GM12878 (cell line): ENCODE measurements at regions not wholly inside any gene's neighbourhood (a gene's known extent, or its start where the extent isn't known, plus 50 kb on each side); places are given as distances from the start of the nearest gene placed in this dataset.

ENCODE experiments used
- ATAC-seq: fragments of 200-7000 bp; cut with Tn5 transposase; 3 replicates; pipeline ENCODE4 v1.9.1; 2020; ENCODE audit warnings: mild to moderate bottlenecking, moderate library complexity
- BruUV-seq: library from RNA; stranded (reverse); fragments of 400-500 nt; replicated peaks from 2 replicates; lab custom pipeline; 2021; lab: Mats Ljungman, UMichigan
- CTCF ChIA-PET: fragments of 300-600 bp; sonication (Branson Sonifier 250); formaldehyde crosslinking; extraction: SDS; loops from one replicate; lab custom pipeline; 2021; ENCODE audit warnings: inconsistent platforms; lab: Yijun Ruan, JAX
- POLR2A ChIA-PET: fragments of 350-600 bp; formaldehyde crosslinking; extraction: SDS; loops from one replicate; lab custom pipeline; 2021; ENCODE audit warnings: inconsistent platforms; lab: Charles Lee
- RAD21 ChIA-PET: fragments of 300-600 bp; sonication (Branson Sonifier 250); formaldehyde crosslinking; loops from one replicate; lab custom pipeline; 2023; ENCODE audit warnings: antibody characterized with exemption; ENCODE audit not compliant: unreplicated experiment; lab: Charles Lee
- SMC1A ChIA-PET: fragments of 300-600 bp; sonication (Branson Sonifier 250); formaldehyde crosslinking; loops from one replicate; lab custom pipeline; 2023; ENCODE audit not compliant: unreplicated experiment, uncharacterized antibody; lab: Charles Lee
- DNase-seq: peaks from one replicate; pipeline ENCODE4 v3.0.0-alpha.2; 2011; ENCODE audit warnings: low read depth, low spot score
- FAIRE-seq: peaks from 3 replicates; lab custom pipeline; 2011; peaks lifted over from hg19 to GRCh38; lab: Jason Lieb, UNC
- H2AFZ ChIP-seq: 2 replicates; pipeline ENCODE4 v1.6.0; 2011; ENCODE audit warnings: low read depth, low read length, control low read depth; ENCODE audit not compliant: control insufficient read depth
- H3K27ac ChIP-seq: 2 replicates; pipeline ENCODE4 v1.5.1; 2011; ENCODE audit warnings: control low read depth; ENCODE audit not compliant: control insufficient read depth, insufficient read depth
- H3K27me3 ChIP-seq, 2 experiments: replicated peaks in 1 of 2; 2 replicates each; pipeline versions ENCODE4 v1.6.0 to v1.6.1; 2011; ENCODE audit warnings: low read length in 1 of 2; ENCODE audit not compliant: control insufficient read depth in 2 of 2, insufficient read depth in 2 of 2
- H3K36me3 ChIP-seq, 2 experiments: 2 replicates each; pipeline ENCODE4 v1.5.1; 2011; ENCODE audit warnings: low read length in 1 of 2; ENCODE audit not compliant: control insufficient read depth in 2 of 2, insufficient read depth in 2 of 2
- H3K4me1 ChIP-seq: 2 replicates; pipeline ENCODE4 v1.6.1; 2011; ENCODE audit warnings: mild to moderate bottlenecking, low read length, moderate library complexity, mixed read lengths; ENCODE audit not compliant: control insufficient read depth, insufficient read depth
- H3K4me2 ChIP-seq: 2 replicates; pipeline ENCODE4 v1.6.0; 2011; ENCODE audit warnings: control low read depth; ENCODE audit not compliant: control insufficient read depth, insufficient read depth
- H3K4me3 ChIP-seq: fragments of 200-600 bp; sonication (generic); 2 replicates; pipeline ENCODE4 v1.5.1; 2016
- H3K79me2 ChIP-seq: 2 replicates; pipeline ENCODE4 v1.6.0; 2011; ENCODE audit warnings: low read length; ENCODE audit not compliant: control insufficient read depth, insufficient read depth
- H3K9ac ChIP-seq: 2 replicates; pipeline ENCODE4 v1.8.0; 2011; ENCODE audit warnings: low read length, control low read depth, mixed read lengths; ENCODE audit not compliant: control insufficient read depth, insufficient read depth
- H3K9me3 ChIP-seq: replicated peaks from 3 replicates; pipeline ENCODE4 v1.5.1; 2011; ENCODE audit warnings: mild to moderate bottlenecking, low read length; ENCODE audit not compliant: control insufficient read depth, insufficient read depth
- H4K20me1 ChIP-seq: 2 replicates; pipeline ENCODE4 v1.6.0; 2011; ENCODE audit not compliant: control insufficient read depth, insufficient read depth
- ASH2L ChIP-seq: fragments of 300-600, 200-600 bp; sonication (generic); IDR thresholded peaks from 2 replicates; pipeline ENCODE4 v1.6.1; 2017; ENCODE audit warnings: low read depth, mild to moderate bottlenecking, borderline replicate concordance
- BCL11A ChIP-seq: IDR thresholded peaks from 2 replicates; pipeline ENCODE4 v1.6.1; 2011; ENCODE audit warnings: low read depth, low read length
- BCLAF1 ChIP-seq: fragments of 450-650 bp; IDR thresholded peaks from 2 replicates; pipeline ENCODE4 v1.6.1; 2017; ENCODE audit warnings: antibody characterized with exemption, mild to moderate bottlenecking, moderate library complexity
- E2F8 ChIP-seq: fragments of 450-650 bp; IDR thresholded peaks from 2 replicates; pipeline ENCODE4 v1.6.1; 2018; ENCODE audit warnings: mild to moderate bottlenecking, low read depth, moderate library complexity; ENCODE audit not compliant: partially characterized antibody
- ESRRA ChIP-seq: IDR thresholded peaks from 2 replicates; pipeline ENCODE4 v1.6.1; 2012; ENCODE audit warnings: mild to moderate bottlenecking, low read length, improper control_type of control experiment
- FOXM1 ChIP-seq: IDR thresholded peaks from 2 replicates; pipeline ENCODE4 v1.6.1; 2012; ENCODE audit warnings: low read depth, mild to moderate bottlenecking, inconsistent platforms, low read length, moderate library complexity
- HCFC1 ChIP-seq: fragments of 150-350 bp; IDR thresholded peaks from 2 replicates; pipeline ENCODE4 v1.6.1; 2014; ENCODE audit warnings: low read length
- KDM1A ChIP-seq: fragments of 200-600 bp; sonication (generic); IDR thresholded peaks from 2 replicates; pipeline ENCODE4 v1.6.1; 2016; ENCODE audit warnings: borderline replicate concordance
- MTA2 ChIP-seq: fragments of 450-650 bp; IDR thresholded peaks from 2 replicates; pipeline ENCODE4 v1.6.1; 2016; ENCODE audit warnings: low read depth, mild to moderate bottlenecking, moderate library complexity
- PAX8 ChIP-seq: fragments of 450-650 bp; IDR thresholded peaks from 2 replicates; pipeline ENCODE4 v1.6.1; 2017; ENCODE audit warnings: mild to moderate bottlenecking, moderate library complexity
- POU2F2 ChIP-seq: IDR thresholded peaks from 3 replicates; pipeline ENCODE4 v1.6.1; 2011; ENCODE audit warnings: low read depth, mild to moderate bottlenecking, low read length, borderline replicate concordance
- RB1 ChIP-seq: fragments of 450-650 bp; formaldehyde crosslinking; IDR thresholded peaks from 2 replicates; pipeline ENCODE4 v1.6.1; 2017; ENCODE audit warnings: mild to moderate bottlenecking, borderline replicate concordance
- RUNX3 ChIP-seq: IDR thresholded peaks from 2 replicates; pipeline ENCODE4 v1.6.1; 2012; ENCODE audit warnings: low read length, inconsistent platforms
- SREBF1 ChIP-seq: IDR thresholded peaks from 2 replicates; pipeline ENCODE4 v1.6.1; 2012; ENCODE audit warnings: mild to moderate bottlenecking, low read length
- ZNF24 ChIP-seq: fragments of 450-650 bp; IDR thresholded peaks from 2 replicates; pipeline ENCODE4 v1.6.1; 2017; ENCODE audit warnings: antibody characterized with exemption, mild to moderate bottlenecking
- ZSCAN29 ChIP-seq: fragments of 450-650 bp; IDR thresholded peaks from 2 replicates; pipeline ENCODE4 v1.6.1; 2017; ENCODE audit warnings: mild to moderate bottlenecking, moderate library complexity
- WGBS: methylation state at CpG from one replicate; pipeline ENCODE4 v1.1.6; 2016; ENCODE audit warnings: low lambda C conversion rate; ENCODE audit not compliant: insufficient replicate concordance, insufficient coverage; ENCODE audit errors: missing lambda C conversion rate; 5-methylcytosine and 5-hydroxymethylcytosine counted together
- in situ Hi-C: fragments of 300-500 bp; cut with MboI; formaldehyde crosslinking; loops from 9 replicates; pipeline ENCODE4 v1.14.3; 2018; ENCODE audit warnings: mixed read lengths
- intact Hi-C: fragments of 100-400 bp; cut with micrococcal nuclease; formaldehyde crosslinking; loops from one replicate; pipeline ENCODE4 v1.14.2; 2022; ENCODE audit not compliant: unreplicated experiment
- TF ChIP-seq, protein P1 (sequence below): fragments of 150-350 bp; IDR thresholded peaks from 2 replicates; pipeline ENCODE4 v1.6.1; 2016; ENCODE audit warnings: low read depth, low read length

DNA sequence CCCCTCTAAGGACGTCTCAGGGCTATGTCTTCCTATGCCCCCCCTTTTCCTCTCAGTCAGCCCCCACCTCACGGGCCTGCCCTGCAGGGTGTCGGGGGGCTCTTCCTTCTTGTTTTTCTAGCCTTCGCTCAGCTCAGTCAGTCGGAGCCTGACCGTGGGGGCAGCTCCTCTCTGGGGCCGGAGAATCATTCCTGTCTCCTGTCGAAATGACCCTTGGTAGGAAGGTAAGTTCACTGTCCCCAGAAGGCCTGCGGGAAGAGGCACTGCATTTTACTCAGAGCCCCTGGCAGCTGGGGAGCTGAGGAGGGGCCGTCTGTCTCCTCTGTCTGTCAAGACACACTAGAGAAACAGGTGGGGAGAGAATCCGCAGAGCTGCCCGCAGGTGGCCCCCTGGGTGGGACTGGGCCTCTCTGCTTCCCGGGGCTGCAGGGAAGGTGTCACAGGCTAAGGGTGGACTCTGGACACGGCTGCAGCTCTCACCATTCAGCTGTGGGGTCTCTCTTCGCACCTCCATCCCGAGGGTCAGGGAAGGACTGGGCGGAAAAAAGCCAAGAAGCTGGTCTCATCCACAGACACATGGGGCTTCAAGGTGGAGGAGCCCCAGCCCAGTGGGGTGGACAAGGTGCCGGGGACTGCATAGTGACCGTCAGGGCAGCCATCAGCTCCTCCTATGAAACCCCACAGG is 112.8 kb upstream of the TNRC6C start:
- WGBS: 62% methylated on average over 19 of the region's 19 CpGs
- no peak for TF ChIP-seq ZSCAN29
- no peak for TF ChIP-seq RB1
- TF ChIP-seq, protein P1, sequence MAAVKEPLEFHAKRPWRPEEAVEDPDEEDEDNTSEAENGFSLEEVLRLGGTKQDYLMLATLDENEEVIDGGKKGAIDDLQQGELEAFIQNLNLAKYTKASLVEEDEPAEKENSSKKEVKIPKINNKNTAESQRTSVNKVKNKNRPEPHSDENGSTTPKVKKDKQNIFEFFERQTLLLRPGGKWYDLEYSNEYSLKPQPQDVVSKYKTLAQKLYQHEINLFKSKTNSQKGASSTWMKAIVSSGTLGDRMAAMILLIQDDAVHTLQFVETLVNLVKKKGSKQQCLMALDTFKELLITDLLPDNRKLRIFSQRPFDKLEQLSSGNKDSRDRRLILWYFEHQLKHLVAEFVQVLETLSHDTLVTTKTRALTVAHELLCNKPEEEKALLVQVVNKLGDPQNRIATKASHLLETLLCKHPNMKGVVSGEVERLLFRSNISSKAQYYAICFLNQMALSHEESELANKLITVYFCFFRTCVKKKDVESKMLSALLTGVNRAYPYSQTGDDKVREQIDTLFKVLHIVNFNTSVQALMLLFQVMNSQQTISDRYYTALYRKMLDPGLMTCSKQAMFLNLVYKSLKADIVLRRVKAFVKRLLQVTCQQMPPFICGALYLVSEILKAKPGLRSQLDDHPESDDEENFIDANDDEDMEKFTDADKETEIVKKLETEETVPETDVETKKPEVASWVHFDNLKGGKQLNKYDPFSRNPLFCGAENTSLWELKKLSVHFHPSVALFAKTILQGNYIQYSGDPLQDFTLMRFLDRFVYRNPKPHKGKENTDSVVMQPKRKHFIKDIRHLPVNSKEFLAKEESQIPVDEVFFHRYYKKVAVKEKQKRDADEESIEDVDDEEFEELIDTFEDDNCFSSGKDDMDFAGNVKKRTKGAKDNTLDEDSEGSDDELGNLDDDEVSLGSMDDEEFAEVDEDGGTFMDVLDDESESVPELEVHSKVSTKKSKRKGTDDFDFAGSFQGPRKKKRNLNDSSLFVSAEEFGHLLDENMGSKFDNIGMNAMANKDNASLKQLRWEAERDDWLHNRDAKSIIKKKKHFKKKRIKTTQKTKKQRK: no peak
- no peak for TF ChIP-seq BCL11A
- no peak for TF ChIP-seq E2F8
- TF ChIP-seq ESRRA: no peak
- no peak for TF ChIP-seq ASH2L
- no peak for TF ChIP-seq HCFC1
- TF ChIP-seq FOXM1: no peak
- TF ChIP-seq SREBF1: no peak
- no peak for TF ChIP-seq RUNX3
- TF ChIP-seq PAX8: no peak
- no peak for TF ChIP-seq POU2F2
- TF ChIP-seq MTA2: no peak
- no peak for TF ChIP-seq KDM1A
- no peak for TF ChIP-seq BCLAF1
- no peak for TF ChIP-seq ZNF24

More for the DNA sequence above, 112.8 kb upstream of the TNRC6C start:
- Histone ChIP-seq H3K27ac (no peak overlapping the region), H4K20me1 (no peaks in the 10 kb centered on the region; the same call in 1 of the 2 replicates), H3K36me3 (no peaks in the 10 kb centered on the region), H3K4me1 (peaks cover 14% of the 10 kb centered on the region), H3K9ac (no peak overlapping the region), H3K79me2 (no peaks in the 10 kb centered on the region), H3K27me3 (no peaks in the 10 kb centered on the region), H3K4me2 (no peak overlapping the region), H2AFZ (no peak overlapping the region), H3K9me3 (no peaks in the 10 kb centered on the region; the same call in 2 of the 3 replicates), H3K4me3 (no peak overlapping the region)
- ChIA-PET CTCF (interaction anchor here (0.8 to 1.5 kb wide), 3 partner anchors 12 to 174 kb away, joined by 3 to 4 read pairs (median 4); no protein-coding TSS in a partner anchor), POLR2A (no interaction called here), SMC1A (interaction anchor here (0.7 to 1.4 kb wide), 2 partner anchors 24 to 105 kb away, joined by 3 to 6 read pairs; no protein-coding TSS in a partner anchor), RAD21 (interaction anchor here (0.6 to 1.1 kb wide), 3 partner anchors 29 to 113 kb away, joined by 3 to 4 read pairs (median 3); partner anchors contain the start of gene TNRC6C)
- no TSS peak for BruUV-seq
- in situ Hi-C loops (no loop called here), intact Hi-C loops (no loop called here)
- ATAC-seq (no peak), FAIRE-seq (no peak), DNase-seq (no peak)
